B cell (primary cell): ENCODE measurements at regions not wholly inside any gene's neighbourhood (a gene's known extent, or its start where the extent isn't known, plus 50 kb on each side); places are given as distances from the start of the nearest gene placed in this dataset.

Source experiments
- ATAC-seq: fragments of 200-7000 bp; cut with Tn5 transposase; one replicate; pipeline ENCODE4 v1.10.0; 2021; ENCODE audit warnings: low read depth, mild to moderate bottlenecking, moderate number of reproducible peaks, moderate library complexity
- CTCF ChIA-PET: fragments of 350-600 bp; sonication (Branson Sonifier 250); formaldehyde crosslinking; loops from one replicate; lab custom pipeline; 2021; ENCODE audit warnings: antibody characterized with exemption, inconsistent platforms; lab: Charles Lee
- POLR2A ChIA-PET: fragments of 350-600 bp; sonication (Branson Sonifier 250); formaldehyde crosslinking; loops from one replicate; lab custom pipeline; 2021; ENCODE audit warnings: antibody characterized with exemption; lab: Charles Lee
- DNase-seq: peaks from one replicate; pipeline ENCODE4 v3.0.0; 2013
- H2AFZ ChIP-seq: 2 replicates; pipeline ENCODE4 v1.6.1; 2012; ENCODE audit warnings: mild to moderate bottlenecking, low read depth, low read length; ENCODE audit not compliant: insufficient read depth, poor library complexity, severe bottlenecking
- H3K27ac ChIP-seq, 2 donors: 1 replicate in 1 of 2; 2 replicates in 1 of 2; pipeline ENCODE4 v1.5.1; 2012 to 2013; ENCODE audit warnings: low read length in 2 of 2, mild to moderate bottlenecking in 2 of 2, moderate library complexity in 1 of 2
- H3K27me3 ChIP-seq, 4 experiments: fragments of 200-600 bp in 1 of 4; sonication (generic) in 1 of 4; replicated peaks in 1 of 4; 1 replicate in 2 of 4; 2 replicates in 2 of 4; pipeline versions ENCODE4 v1.6.1 to v1.7.0; 2013 to 2016; ENCODE audit warnings: low read length in 3 of 4, mild to moderate bottlenecking in 2 of 4, mixed read lengths in 1 of 4, moderate library complexity in 1 of 4; ENCODE audit not compliant: insufficient read depth in 4 of 4, control insufficient read depth in 3 of 4; ENCODE audit errors: control extremely low read depth in 1 of 4
- H3K36me3 ChIP-seq, 2 experiments: replicated peaks in 1 of 2; 1 replicate in 1 of 2; 2 replicates in 1 of 2; pipeline versions ENCODE4 v1.6.1 to v1.7.1; 2013; ENCODE audit warnings: low read length in 1 of 2; ENCODE audit not compliant: insufficient read depth in 2 of 2, control insufficient read depth in 1 of 2; ENCODE audit errors: control extremely low read depth in 1 of 2, extremely low read depth in 1 of 2
- H3K4me1 ChIP-seq, 2 donors: fragments of 200-600 bp in 1 of 2; sonication (generic) in 1 of 2; 1 replicate in 1 of 2; 2 replicates in 1 of 2; pipeline versions ENCODE4 v1.5.1 to v1.6.1; 2013 to 2017; ENCODE audit warnings: low read length in 2 of 2; ENCODE audit not compliant: control insufficient read depth in 2 of 2, insufficient read depth in 2 of 2
- H3K4me2 ChIP-seq: replicated peaks from 2 replicates; pipeline ENCODE3; 2012; ENCODE audit warnings: mild to moderate bottlenecking, low read depth, low read length; ENCODE audit not compliant: poor library complexity, severe bottlenecking
- H3K4me3 ChIP-seq, 5 experiments: fragments of 200-600 bp in 1 of 5; sonication (generic) in 1 of 5; 1 replicate in 3 of 5; 2 replicates in 2 of 5; pipeline versions ENCODE4 v1.5.1 to v1.7.0; 2011 to 2016; ENCODE audit warnings: low read length in 4 of 5, mild to moderate bottlenecking in 4 of 5, low read depth in 2 of 5, control low read depth in 1 of 5, moderate library complexity in 1 of 5; ENCODE audit not compliant: insufficient read depth in 1 of 5; ENCODE audit errors: control extremely low read depth in 1 of 5, extremely low read depth in 1 of 5
- H3K79me2 ChIP-seq: fragments of 200-600 bp; sonication (generic); one replicate; pipeline ENCODE4 v1.6.0; 2016; ENCODE audit warnings: low read length; ENCODE audit not compliant: control insufficient read depth, insufficient read depth
- H3K9ac ChIP-seq: fragments of 200-600 bp; sonication (generic); 2 replicates; pipeline ENCODE4 v1.6.1; 2017; ENCODE audit warnings: mild to moderate bottlenecking, low read length, moderate library complexity
- H3K9me3 ChIP-seq, 3 donors: one replicate each; pipeline versions ENCODE4 v1.6.1 to v1.7.1; 2013; ENCODE audit warnings: low read length in 2 of 3; ENCODE audit not compliant: control insufficient read depth in 2 of 3, insufficient read depth in 1 of 3; ENCODE audit errors: control extremely low read depth in 1 of 3
- H4K20me1 ChIP-seq: 2 replicates; pipeline ENCODE4 v1.6.0; 2012; ENCODE audit warnings: mild to moderate bottlenecking, low read length; ENCODE audit not compliant: insufficient read depth, control insufficient read depth, poor library complexity, severe bottlenecking
- H3K27ac Mint-ChIP-seq: one replicate; pipeline ENCODE4 v1.8.0; 2021; ENCODE audit warnings: mixed read lengths
- H3K27me3 Mint-ChIP-seq: one replicate; pipeline ENCODE4 v1.8.0; 2021; ENCODE audit warnings: mixed read lengths
- H3K4me1 Mint-ChIP-seq: one replicate; pipeline ENCODE4 v1.8.0; 2021; ENCODE audit warnings: mixed read lengths
- H3K4me3 Mint-ChIP-seq: one replicate; pipeline ENCODE4 v1.8.0; 2021; ENCODE audit warnings: mixed read lengths
- H3K9me3 Mint-ChIP-seq: one replicate; pipeline ENCODE4 v1.8.0; 2022; ENCODE audit warnings: mixed read lengths; ENCODE audit not compliant: insufficient read depth
- EZH2 ChIP-seq: IDR thresholded peaks from 2 replicates; pipeline ENCODE4 v1.6.1; 2012; ENCODE audit warnings: borderline replicate concordance, low read depth, mild to moderate bottlenecking, moderate library complexity, low read length; ENCODE audit not compliant: insufficient read depth, poor library complexity, severe bottlenecking
- WGBS: methylation state at CpG from one replicate; pipeline ENCODE4 v1.1.5; 2013; ENCODE audit warnings: missing lambda C conversion rate; ENCODE audit not compliant: insufficient coverage; 5-methylcytosine and 5-hydroxymethylcytosine counted together
- intact Hi-C: fragments of 100-400 bp; cut with micrococcal nuclease; formaldehyde crosslinking; loops from one replicate; pipeline ENCODE4 v1.10.0; 2022
- TF ChIP-seq, protein P1 (sequence below): fragments of 200-600 bp; IDR thresholded peaks from one replicate; pipeline ENCODE4 v1.8.0; 2022; ENCODE audit warnings: antibody characterized with exemption, mild to moderate bottlenecking

DNA sequence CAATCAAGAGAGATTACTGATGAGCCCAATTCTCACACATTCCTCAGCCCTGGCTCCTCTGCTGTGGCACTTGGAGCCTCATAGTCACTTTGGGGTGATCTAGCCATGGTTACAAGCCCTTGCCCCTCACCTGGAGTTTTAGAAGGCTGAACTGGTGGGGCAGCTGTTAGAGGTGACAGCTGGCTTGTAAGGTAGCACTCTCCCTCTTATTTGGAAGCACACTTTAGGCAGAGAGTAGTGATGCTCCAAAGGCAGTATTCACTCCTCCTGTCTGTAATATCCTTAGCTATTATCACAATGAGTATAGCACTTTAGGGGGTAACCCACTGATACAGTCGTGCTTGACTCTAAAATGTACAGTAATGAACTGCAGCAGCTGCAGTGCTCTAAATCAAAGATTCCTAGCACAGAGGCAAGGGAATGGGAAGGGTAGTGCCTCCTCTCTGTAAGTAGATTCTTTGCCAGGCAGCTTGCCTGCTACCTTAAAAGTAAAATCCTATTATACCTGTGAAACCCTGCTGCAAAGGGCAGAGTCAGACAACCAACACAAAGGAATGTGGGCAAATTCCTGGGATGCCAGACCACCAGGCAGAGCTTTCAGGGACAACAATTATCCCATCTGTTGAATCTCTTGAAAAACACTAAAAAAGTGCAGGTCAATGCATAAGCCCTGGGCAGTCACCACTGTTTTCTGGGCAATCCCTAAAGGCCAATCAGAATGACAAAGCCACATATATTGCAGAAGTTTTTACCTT is 336.3 kb downstream of the NOVA1 start:
- no peaks in the 10 kb centered on the region for H3K4me1 ChIP-seq
- POLR2A ChIA-PET, result no interaction called here
- H3K27ac Mint-ChIP-seq, result no peak overlapping the region
- no peaks in the 10 kb centered on the region for H3K36me3 ChIP-seq
- no peaks in the 10 kb centered on the region for H3K4me1 Mint-ChIP-seq
- no peaks in the 10 kb centered on the region for H3K79me2 ChIP-seq
- TF ChIP-seq EZH2, result no peak
- TF ChIP-seq, protein P1, sequence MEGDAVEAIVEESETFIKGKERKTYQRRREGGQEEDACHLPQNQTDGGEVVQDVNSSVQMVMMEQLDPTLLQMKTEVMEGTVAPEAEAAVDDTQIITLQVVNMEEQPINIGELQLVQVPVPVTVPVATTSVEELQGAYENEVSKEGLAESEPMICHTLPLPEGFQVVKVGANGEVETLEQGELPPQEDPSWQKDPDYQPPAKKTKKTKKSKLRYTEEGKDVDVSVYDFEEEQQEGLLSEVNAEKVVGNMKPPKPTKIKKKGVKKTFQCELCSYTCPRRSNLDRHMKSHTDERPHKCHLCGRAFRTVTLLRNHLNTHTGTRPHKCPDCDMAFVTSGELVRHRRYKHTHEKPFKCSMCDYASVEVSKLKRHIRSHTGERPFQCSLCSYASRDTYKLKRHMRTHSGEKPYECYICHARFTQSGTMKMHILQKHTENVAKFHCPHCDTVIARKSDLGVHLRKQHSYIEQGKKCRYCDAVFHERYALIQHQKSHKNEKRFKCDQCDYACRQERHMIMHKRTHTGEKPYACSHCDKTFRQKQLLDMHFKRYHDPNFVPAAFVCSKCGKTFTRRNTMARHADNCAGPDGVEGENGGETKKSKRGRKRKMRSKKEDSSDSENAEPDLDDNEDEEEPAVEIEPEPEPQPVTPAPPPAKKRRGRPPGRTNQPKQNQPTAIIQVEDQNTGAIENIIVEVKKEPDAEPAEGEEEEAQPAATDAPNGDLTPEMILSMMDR, result no peak
- intact Hi-C loops, result no loop called here
- no peak overlapping the region for H3K4me2 ChIP-seq
- CTCF ChIA-PET, result interaction anchor here (0.6 kb wide), 1 partner anchor 326 kb away, joined by 6 read pairs; no protein-coding TSS in a partner anchor
- H3K27me3 ChIP-seq, result no peaks in the 10 kb centered on the region
- 33% methylated on average over 1 of the region's 1 CpG for WGBS
- ATAC-seq (no peak), DNase-seq (no peak)
- H3K9me3 ChIP-seq, result peaks cover 0 to 10% (median 0%) of the 10 kb centered on the region in 3 donors
- H3K9me3 Mint-ChIP-seq, result peaks cover 3% of the 10 kb centered on the region
- no peaks in the 10 kb centered on the region for H3K27me3 Mint-ChIP-seq
- H3K27ac ChIP-seq, result no peak overlapping the region
- H3K9ac ChIP-seq, result no peak overlapping the region
- H2AFZ ChIP-seq, result no peak overlapping the region
- H3K4me3 Mint-ChIP-seq, result no peak overlapping the region
- H4K20me1 ChIP-seq, result no peaks in the 10 kb centered on the region
- H3K4me3 ChIP-seq, result no peak overlapping the region

DNA sequence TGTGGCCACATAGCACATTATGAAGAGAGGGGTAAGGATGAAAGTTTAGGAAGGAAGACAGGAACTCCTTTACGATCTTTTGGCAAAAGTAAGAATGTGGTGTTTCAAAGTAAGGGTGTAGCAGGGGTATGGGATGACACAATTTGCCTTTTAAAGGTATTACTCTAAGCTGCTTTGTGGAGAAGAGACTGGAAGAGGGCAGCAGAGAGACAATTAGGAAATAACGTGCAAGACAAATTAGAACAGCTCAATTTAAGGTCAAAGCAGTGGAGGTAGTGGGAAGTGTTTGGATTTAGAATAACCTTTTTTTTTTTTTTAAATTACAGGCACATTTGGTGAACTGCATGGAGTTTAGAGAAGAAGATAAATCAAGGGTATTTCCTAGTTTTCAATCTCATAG is 342.6 kb downstream of the NOVA1 start:
- Histone ChIP-seq H3K4me3 (no peak overlapping the region), H3K4me2 (no peak overlapping the region), H2AFZ (no peak overlapping the region), H3K27me3 (no peaks in the 10 kb centered on the region), H4K20me1 (no peaks in the 10 kb centered on the region), H3K36me3 (no peaks in the 10 kb centered on the region), H3K79me2 (no peaks in the 10 kb centered on the region), H3K9me3 (peaks cover 0 to 3% (median 0%) of the 10 kb centered on the region in 3 donors), H3K27ac (no peak overlapping the region), H3K9ac (no peak overlapping the region), H3K4me1 (no peaks in the 10 kb centered on the region)
- ChIA-PET POLR2A (no interaction called here), CTCF (no interaction called here)
- H3K9me3 Mint-ChIP-seq, result no peaks in the 10 kb centered on the region
- no peak for ATAC-seq
- TF ChIP-seq, protein P1, result no peak
- TF ChIP-seq EZH2, result no peak
- DNase-seq, result no peak
- WGBS, result no CpG with 5 or more reads among the region's 2 CpGs
- no peaks in the 10 kb centered on the region for H3K4me1 Mint-ChIP-seq
- no peaks in the 10 kb centered on the region for H3K27me3 Mint-ChIP-seq
- no peak overlapping the region for H3K27ac Mint-ChIP-seq
- H3K4me3 Mint-ChIP-seq, result no peak overlapping the region
- intact Hi-C loops, result no loop called here
